Mammary epithelial cell (primary cell): ENCODE measurements at regions not wholly inside any gene's neighbourhood (a gene's known extent, or its start where the extent isn't known, plus 50 kb on each side); places are given as distances from the start of the nearest gene placed in this dataset.

Experiments used
- CTCF ChIP-seq, 2 donors: IDR thresholded peaks in 1 of 2; conservative IDR thresholded peaks in 1 of 2; 2 replicates each; pipeline ENCODE4 v1.5.1; 2011 to 2012; ENCODE audit warnings: inconsistent platforms in 2 of 2, low read length in 2 of 2, mild to moderate bottlenecking in 2 of 2, control low read depth in 1 of 2, low read depth in 1 of 2; ENCODE audit not compliant: insufficient read depth in 1 of 2; ENCODE audit errors: extremely low read depth in 1 of 2
- EZH2 ChIP-seq: IDR thresholded peaks from 2 replicates; pipeline ENCODE4 v1.6.1; 2012; ENCODE audit warnings: low read length, inconsistent platforms, borderline replicate concordance

- TF ChIP-seq CTCF (conservative IDR thresholded peaks at IDR 0.05 in 1 of 2, IDR thresholded peaks at IDR 0.05 in 1 of 2; ENCODE audit: extremely low read depth in 1 of 2, insufficient read depth in 1 of 2, low read depth in 1 of 2, low read length in 2 of 2) (no peak), EZH2 (no peak)
Observed at GRCh38 chrX:147764868-147765267, 146.9 kb upstream of the FMR1 start.
